ACC112 (cell line): ENCODE measurements at regions not wholly inside any gene's neighbourhood (a gene's known extent, or its start where the extent isn't known, plus 50 kb on each side); places are given as distances from the start of the nearest gene placed in this dataset.

Experiments used
- H2AFZ ChIP-seq: fragments of 200-600 bp; sonication (generic); one replicate; pipeline ENCODE4 v1.6.0; 2017; ENCODE audit warnings: antibody characterized with exemption, low read length; ENCODE audit not compliant: unreplicated experiment
- H3K27ac ChIP-seq: fragments of 200-600 bp; sonication (generic); 2 replicates; pipeline ENCODE4 v1.5.1; 2014; ENCODE audit warnings: low read depth, mild to moderate bottlenecking, antibody characterized with exemption, low read length, moderate library complexity
- H3K27me3 ChIP-seq: fragments of 200-600 bp; sonication (generic); 2 replicates; pipeline ENCODE4 v1.6.1; 2014; ENCODE audit warnings: mild to moderate bottlenecking, antibody characterized with exemption, low read length, moderate library complexity, mixed read lengths; ENCODE audit not compliant: insufficient read depth
- H3K36me3 ChIP-seq: fragments of 200-600 bp; sonication (generic); 2 replicates; pipeline ENCODE4 v1.6.1; 2016; ENCODE audit warnings: mild to moderate bottlenecking, antibody characterized with exemption, low read length, moderate library complexity, mixed read lengths; ENCODE audit not compliant: insufficient read depth
- H3K4me1 ChIP-seq: fragments of 200-600 bp; sonication (generic); one replicate; pipeline ENCODE4 v1.6.1; 2016; ENCODE audit warnings: low read length, mixed read lengths; ENCODE audit not compliant: insufficient read depth, unreplicated experiment, control insufficient read depth
- H3K4me3 ChIP-seq: fragments of 200-600 bp; sonication (generic); 2 replicates; pipeline ENCODE4 v1.5.1; 2014; ENCODE audit warnings: mild to moderate bottlenecking, low read depth, low read length
- H3K79me2 ChIP-seq: fragments of 200-600 bp; sonication (generic); one replicate; pipeline ENCODE4 v1.6.0; 2016; ENCODE audit warnings: low read length; ENCODE audit not compliant: control insufficient read depth, unreplicated experiment, insufficient read depth

- no peak overlapping the region for H3K4me3 ChIP-seq
These were observed 57.3 kb downstream of the EVX1 start for GRCh38 chr7:27299861-27300260.

DNA sequence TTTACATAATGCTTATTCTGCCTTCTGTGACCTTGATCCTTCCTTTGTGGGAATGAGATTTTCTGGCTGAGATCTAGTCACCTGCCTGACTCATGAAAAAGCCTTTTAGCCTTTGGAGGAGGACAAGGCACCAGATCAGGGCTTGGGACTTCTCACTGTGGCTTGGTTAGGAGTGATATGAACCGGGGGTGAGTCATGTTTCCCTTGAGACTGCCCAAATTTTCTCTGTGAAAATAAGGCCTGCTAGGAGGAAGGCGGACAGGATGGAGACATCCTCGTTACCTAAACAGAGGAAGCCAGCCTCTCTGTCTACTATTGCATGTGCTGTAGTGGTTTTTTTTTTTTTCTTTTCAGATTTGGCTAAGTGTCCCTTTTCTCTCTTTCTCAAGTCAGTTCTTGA, 57.8 kb downstream of the EVX1 start:
- Histone ChIP-seq H2AFZ (no peak overlapping the region), H3K27me3 (peaks cover 21% of the 10 kb centered on the region), H3K36me3 (no peaks in the 10 kb centered on the region), H3K79me2 (no peaks in the 10 kb centered on the region), H3K4me3 (no peak overlapping the region), H3K4me1 (no peaks in the 10 kb centered on the region), H3K27ac (no peak overlapping the region)

More at GRCh38 chr7:27299861-27300260, 57.3 kb downstream of the EVX1 start:
- no peak overlapping the region for H2AFZ ChIP-seq
- no peaks in the 10 kb centered on the region for H3K79me2 ChIP-seq
- H3K36me3 ChIP-seq = no peaks in the 10 kb centered on the region
- H3K27ac ChIP-seq = no peak overlapping the region
- H3K4me1 ChIP-seq = no peaks in the 10 kb centered on the region
- peaks cover 26% of the 10 kb centered on the region for H3K27me3 ChIP-seq

DNA sequence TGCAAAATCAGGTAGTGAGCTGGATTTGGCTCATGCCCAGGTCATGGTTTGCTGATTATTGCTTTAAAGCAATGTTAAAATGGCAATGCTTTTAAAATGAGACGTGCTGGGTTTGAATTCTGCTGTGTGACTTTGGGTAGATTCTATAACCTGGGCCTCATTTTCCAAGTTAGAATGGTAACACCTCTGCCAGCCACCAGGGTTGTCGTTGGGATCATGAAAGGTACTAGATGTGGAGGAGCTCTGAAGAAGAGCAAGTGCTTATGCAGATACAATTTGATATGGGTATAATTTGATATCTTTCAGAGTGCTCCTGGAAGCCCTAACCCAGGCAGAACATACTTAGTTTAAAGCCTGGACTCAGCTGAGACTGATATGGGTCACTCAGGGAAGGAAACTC, 60.0 kb downstream of the EVX1 start:
- Histone ChIP-seq H3K79me2 (no peaks in the 10 kb centered on the region), H3K36me3 (no peaks in the 10 kb centered on the region), H2AFZ (no peak overlapping the region), H3K4me1 (no peaks in the 10 kb centered on the region), H3K27ac (no peak overlapping the region), H3K27me3 (peaks cover 14% of the 10 kb centered on the region; the same call in 1 of the 2 replicates), H3K4me3 (no peak overlapping the region)

DNA sequence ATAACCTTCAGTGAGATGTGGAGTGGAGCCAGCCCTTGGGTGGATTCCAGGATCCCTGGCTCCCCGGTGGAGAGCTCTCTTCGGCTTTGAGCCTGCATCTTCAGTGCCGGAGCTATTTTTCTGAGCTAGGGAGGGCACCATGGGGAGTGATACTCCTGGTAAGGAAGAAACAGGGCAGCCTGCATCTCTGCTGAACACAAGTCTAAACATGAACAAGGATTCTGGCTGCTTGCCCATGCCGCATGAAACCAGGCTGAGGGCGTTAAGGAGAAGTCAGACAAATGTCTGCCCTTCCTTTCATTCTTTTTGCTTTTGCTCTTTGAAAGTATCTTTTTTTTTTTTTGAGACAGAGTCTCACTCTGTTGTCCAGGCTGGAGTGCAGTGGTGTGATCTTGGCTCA, 60.4 kb downstream of the EVX1 start:
- Histone ChIP-seq H3K27me3 (peaks cover 14% of the 10 kb centered on the region; the same call in 1 of the 2 replicates), H3K27ac (no peak overlapping the region), H3K4me1 (no peaks in the 10 kb centered on the region), H2AFZ (no peak overlapping the region), H3K36me3 (no peaks in the 10 kb centered on the region), H3K79me2 (no peaks in the 10 kb centered on the region), H3K4me3 (no peak overlapping the region)

- Histone ChIP-seq H2AFZ (no peak overlapping the region), H3K4me1 (no peaks in the 10 kb centered on the region), H3K27ac (no peak overlapping the region), H3K27me3 (peaks cover 11% of the 10 kb centered on the region; the same call in 1 of the 2 replicates), H3K36me3 (no peaks in the 10 kb centered on the region), H3K4me3 (no peak overlapping the region), H3K79me2 (no peaks in the 10 kb centered on the region)
These were observed 63.3 kb downstream of the EVX1 start for GRCh38 chr7:27305854-27306253.

DNA sequence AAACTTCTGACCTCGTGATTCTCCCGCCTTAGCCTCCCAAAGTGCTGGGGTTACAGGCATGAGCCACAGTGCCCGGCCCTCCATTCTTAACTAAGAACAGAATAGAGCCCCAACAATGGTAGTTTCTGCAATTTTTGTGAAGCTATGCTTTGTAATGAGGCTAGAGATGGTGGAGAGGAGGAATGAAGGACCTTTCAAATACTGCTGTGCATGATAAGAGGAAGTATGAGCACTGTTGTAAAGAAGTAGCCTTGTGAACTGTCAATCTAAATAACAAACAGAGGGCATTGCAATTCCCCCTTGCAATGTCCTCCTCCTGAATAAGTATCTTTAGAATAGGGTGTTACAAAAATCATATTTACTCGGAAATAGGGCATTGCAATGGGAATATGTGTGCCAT, 70.2 kb downstream of the EVX1 start:
- Histone ChIP-seq H2AFZ (no peak overlapping the region), H3K79me2 (no peaks in the 10 kb centered on the region), H3K4me3 (no peak overlapping the region), H3K4me1 (no peaks in the 10 kb centered on the region), H3K36me3 (no peaks in the 10 kb centered on the region), H3K27me3 (peaks cover 32% of the 10 kb centered on the region), H3K27ac (no peak overlapping the region)

GRCh38 chr7:27314111-27314510, 71.5 kb downstream of the EVX1 start:
- Histone ChIP-seq H2AFZ (no peak overlapping the region), H3K27ac (no peak overlapping the region), H3K27me3 (peaks cover 41% of the 10 kb centered on the region), H3K79me2 (no peaks in the 10 kb centered on the region), H3K4me1 (no peaks in the 10 kb centered on the region), H3K36me3 (no peaks in the 10 kb centered on the region), H3K4me3 (no peak overlapping the region)

DNA sequence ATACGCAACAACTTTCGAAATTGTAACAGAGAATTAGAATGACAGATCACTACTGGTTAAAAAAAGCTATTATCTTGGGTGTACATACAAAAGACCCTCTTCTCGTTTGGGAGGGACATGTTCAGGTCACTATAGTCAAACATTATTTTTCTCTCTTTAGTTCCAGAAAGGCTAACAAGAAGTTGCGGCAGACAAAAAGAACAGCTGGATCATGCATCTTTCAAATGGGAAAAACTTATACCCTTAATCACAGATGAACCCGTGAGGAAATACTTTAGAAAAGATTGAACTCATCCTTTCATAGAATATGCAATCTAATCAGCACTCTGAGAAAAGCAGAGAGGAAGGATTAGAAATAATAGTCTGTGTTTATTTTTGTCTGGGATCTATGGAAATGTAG, 72.5 kb downstream of the EVX1 start:
- no peak overlapping the region for H3K27ac ChIP-seq
- H3K27me3 ChIP-seq = peaks cover 50% of the 10 kb centered on the region
- H3K4me1 ChIP-seq = no peaks in the 10 kb centered on the region

DNA sequence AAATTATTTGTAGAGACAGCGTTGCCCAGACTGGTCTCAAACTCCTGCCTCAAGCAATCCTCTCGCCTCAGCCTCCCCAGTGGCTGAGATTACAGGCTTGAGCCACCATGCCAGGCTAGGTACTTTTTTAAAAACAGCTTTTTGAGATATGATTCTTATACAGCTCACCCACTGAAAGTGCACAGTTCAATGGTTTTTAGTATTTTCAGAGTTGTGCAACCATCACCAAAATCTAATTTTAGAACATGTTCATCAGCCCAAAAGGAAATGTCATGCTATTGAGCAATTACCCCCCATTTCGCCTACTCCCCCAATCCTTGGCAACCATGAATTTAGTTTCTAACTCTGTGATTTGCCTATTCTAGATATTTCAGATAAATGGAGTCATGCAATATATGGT, 73.7 kb downstream of the EVX1 start:
- no peaks in the 10 kb centered on the region for H3K79me2 ChIP-seq
- H2AFZ ChIP-seq = no peak overlapping the region
- peaks cover 53% of the 10 kb centered on the region for H3K27me3 ChIP-seq
- H3K4me3 ChIP-seq = no peak overlapping the region
- no peak overlapping the region for H3K27ac ChIP-seq
- no peaks in the 10 kb centered on the region for H3K4me1 ChIP-seq
- H3K36me3 ChIP-seq = no peaks in the 10 kb centered on the region

More for the DNA sequence above, 72.5 kb downstream of the EVX1 start:
- H3K79me2 ChIP-seq = no peaks in the 10 kb centered on the region
- no peak overlapping the region for H2AFZ ChIP-seq
- no peaks in the 10 kb centered on the region for H3K36me3 ChIP-seq
- H3K4me3 ChIP-seq = no peak overlapping the region

GRCh38 chr7:27324246-27324645, 81.6 kb downstream of the EVX1 start:
- no peak overlapping the region for H3K4me3 ChIP-seq
- no peak overlapping the region for H2AFZ ChIP-seq
- H3K79me2 ChIP-seq = no peaks in the 10 kb centered on the region
- H3K36me3 ChIP-seq = no peaks in the 10 kb centered on the region
- H3K4me1 ChIP-seq = no peaks in the 10 kb centered on the region
- H3K27me3 ChIP-seq = peaks cover 17% of the 10 kb centered on the region
- no peak overlapping the region for H3K27ac ChIP-seq

DNA sequence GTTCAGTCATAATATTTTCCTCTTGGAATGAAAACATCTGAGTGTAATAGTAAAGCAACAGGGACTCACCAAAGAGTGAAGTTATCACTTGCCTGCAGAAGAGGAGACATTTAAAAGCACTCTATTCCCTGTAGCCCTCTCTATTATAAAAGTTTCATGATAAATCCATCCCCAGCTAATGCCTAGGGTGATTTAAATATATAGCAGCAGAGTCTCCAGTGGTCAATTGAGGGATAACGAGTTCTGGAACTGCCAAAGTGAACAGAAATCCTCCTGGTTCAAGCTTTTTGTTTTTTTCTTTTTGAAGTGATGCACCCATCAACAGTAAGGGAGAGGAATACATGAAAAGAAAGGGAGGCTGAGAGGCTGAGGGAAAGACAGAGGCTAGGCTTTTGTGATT, 87.3 kb downstream of the EVX1 start:
- H3K4me1 ChIP-seq = no peaks in the 10 kb centered on the region
- peaks cover 10% of the 10 kb centered on the region; the same call in 1 of the 2 replicates for H3K27me3 ChIP-seq
- no peak overlapping the region for H3K27ac ChIP-seq
- no peak overlapping the region for H2AFZ ChIP-seq
- no peaks in the 10 kb centered on the region for H3K79me2 ChIP-seq
- no peak overlapping the region for H3K4me3 ChIP-seq
- no peaks in the 10 kb centered on the region for H3K36me3 ChIP-seq
